Bronchial epithelial cell (primary cell): ENCODE measurements at regions not wholly inside any gene's neighbourhood (a gene's known extent, or its start where the extent isn't known, plus 50 kb on each side); places are given as distances from the start of the nearest gene placed in this dataset.

ENCODE experiments used
- DNase-seq: peaks from one replicate; pipeline ENCODE4 v3.0.0-alpha.2; 2010; ENCODE audit warnings: low read depth
- FAIRE-seq: peaks from 2 replicates; lab custom pipeline; 2011; peaks lifted over from hg19 to GRCh38; lab: Jason Lieb, UNC
- H3K27me3 ChIP-seq: 2 replicates; pipeline ENCODE4 v1.5.1; 2011; ENCODE audit warnings: low read length; ENCODE audit not compliant: control insufficient read depth, insufficient read depth
- H3K36me3 ChIP-seq: 2 replicates; pipeline ENCODE4 v1.5.1; 2011; ENCODE audit warnings: low read length; ENCODE audit not compliant: control insufficient read depth, insufficient read depth
- H3K4me3 ChIP-seq: 2 replicates; pipeline ENCODE4 v1.5.1; 2011; ENCODE audit warnings: mild to moderate bottlenecking, low read depth, low read length, control low read depth
- CTCF ChIP-seq: IDR thresholded peaks from 2 replicates; pipeline ENCODE4 v1.5.1; 2011; ENCODE audit warnings: mild to moderate bottlenecking, moderate library complexity, low read length, control low read depth, inconsistent platforms; ENCODE audit not compliant: insufficient read depth, severe bottlenecking

DNA sequence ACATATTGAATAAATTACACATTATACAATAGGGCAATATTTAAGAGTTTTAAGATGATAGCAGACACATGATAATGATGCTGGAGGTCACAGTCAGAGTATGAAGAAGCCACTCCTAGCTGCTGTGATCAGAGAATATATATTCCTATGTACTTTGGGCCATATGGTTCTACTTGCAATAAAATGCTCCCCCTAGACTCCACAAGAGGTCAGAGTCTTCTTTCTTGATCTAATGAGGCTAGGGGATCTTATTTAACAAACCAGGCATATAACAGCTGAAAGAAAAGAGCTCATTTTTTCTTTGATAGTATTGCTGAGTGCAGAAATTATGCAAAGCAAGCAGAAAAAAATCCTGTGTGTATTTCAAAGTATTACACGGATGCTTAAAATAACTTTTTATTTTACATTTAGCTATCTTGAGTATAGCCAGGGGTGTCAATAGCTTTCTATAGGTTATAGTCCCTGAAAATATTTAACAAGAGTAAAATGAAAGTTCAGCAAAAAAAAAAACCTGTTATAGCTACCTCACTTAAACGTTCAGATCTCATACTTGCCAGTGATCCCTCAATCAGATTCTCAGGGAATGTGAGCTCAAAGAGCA, 748.7 kb upstream of the CHAC2 start:
- FAIRE-seq, result no peak
- TF ChIP-seq CTCF, result no peak

GRCh38 chr2:53006980-53007379, 760.6 kb upstream of the CHAC2 start:
- FAIRE-seq, result no peak
- no peak for TF ChIP-seq CTCF

More for the DNA sequence above, 748.7 kb upstream of the CHAC2 start:
- Histone ChIP-seq H3K4me3 (no peak overlapping the region), H3K36me3 (no peaks in the 10 kb centered on the region), H3K27me3 (no peaks in the 10 kb centered on the region)
- DNase-seq, result peak; percentile 12

GRCh38 chr2:53004413-53004812, 763.2 kb upstream of the CHAC2 start:
- Histone ChIP-seq H3K4me3 (no peak overlapping the region), H3K36me3 (no peaks in the 10 kb centered on the region), H3K27me3 (no peaks in the 10 kb centered on the region)
- DNase-seq (no peak), FAIRE-seq (no peak)
- no peak for TF ChIP-seq CTCF

More at GRCh38 chr2:53006980-53007379, 760.6 kb upstream of the CHAC2 start:
- Histone ChIP-seq H3K4me3 (no peak overlapping the region), H3K27me3 (no peaks in the 10 kb centered on the region), H3K36me3 (no peaks in the 10 kb centered on the region)
- DNase-seq, result no peak

DNA sequence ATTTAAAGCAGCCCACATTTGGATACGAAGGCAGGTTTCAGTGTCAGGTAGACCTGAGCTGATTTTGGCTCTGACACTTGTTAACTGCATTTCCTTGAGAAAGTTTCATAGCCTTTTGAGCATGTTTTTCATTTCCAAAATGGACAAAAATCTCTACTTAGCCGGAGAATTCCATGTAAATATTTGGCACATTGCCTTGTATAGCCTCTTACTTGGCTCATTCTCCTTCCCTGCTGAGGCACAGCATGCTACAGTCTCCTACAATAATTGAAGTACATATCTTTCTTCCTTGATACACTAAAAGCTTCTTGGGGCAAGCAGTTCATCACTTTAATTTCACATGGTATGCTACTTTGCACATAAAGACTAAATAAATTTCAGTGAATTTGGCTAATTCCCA, 772.2 kb upstream of the CHAC2 start:
- no peak for FAIRE-seq
- Histone ChIP-seq H3K4me3 (no peak overlapping the region), H3K36me3 (no peaks in the 10 kb centered on the region), H3K27me3 (no peaks in the 10 kb centered on the region)
- DNase-seq, result no peak
- TF ChIP-seq CTCF, result no peak

DNA sequence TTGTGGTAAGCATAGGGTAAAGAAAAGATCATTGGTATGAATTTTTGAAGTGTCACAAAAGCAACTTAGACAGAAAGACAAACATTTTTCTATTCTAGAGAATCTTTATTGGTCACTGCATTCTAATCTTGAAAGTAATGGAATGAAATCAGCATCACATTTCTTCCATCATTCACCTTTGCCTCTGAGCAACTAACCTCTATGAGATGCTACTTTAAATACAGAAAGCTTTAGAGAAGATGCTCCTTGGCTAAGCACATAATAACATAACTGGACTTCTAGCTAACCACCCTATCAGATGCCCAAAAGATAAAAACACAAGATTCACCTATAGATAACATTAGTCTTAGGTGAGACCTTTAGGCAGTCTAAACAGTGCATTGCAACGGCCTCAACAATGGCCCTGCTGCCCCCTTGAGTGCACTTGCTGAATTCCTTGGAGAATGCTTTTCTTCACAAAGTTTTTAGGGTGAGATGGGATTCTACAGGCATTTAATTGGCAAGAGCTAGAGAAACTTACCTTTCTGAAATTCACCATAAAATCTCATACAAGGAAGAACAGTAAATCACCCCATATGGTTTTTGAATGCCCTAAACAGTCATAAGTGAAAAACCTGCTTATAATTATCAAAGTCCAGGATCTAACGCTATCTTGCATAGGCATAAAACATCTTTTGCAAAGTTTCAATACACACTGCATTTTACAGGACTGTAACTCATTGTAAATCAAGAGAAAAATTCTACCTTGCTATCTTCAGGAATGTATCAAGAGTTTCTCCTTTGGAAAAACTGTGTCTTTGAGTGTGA, 791.3 kb upstream of the CHAC2 start:
- H3K36me3 ChIP-seq, result no peaks in the 10 kb centered on the region
- peak; percentile 35 for DNase-seq
- peak; percentile 70 for TF ChIP-seq CTCF
- no peaks in the 10 kb centered on the region for H3K27me3 ChIP-seq
- H3K4me3 ChIP-seq, result no peak overlapping the region
- FAIRE-seq, result no peak
